ENCODE measurements at regions not wholly inside any gene's neighbourhood (a gene's known extent, or its start where the extent isn't known, plus 50 kb on each side); places are given as distances from the start of the nearest gene placed in this dataset.

DNA sequence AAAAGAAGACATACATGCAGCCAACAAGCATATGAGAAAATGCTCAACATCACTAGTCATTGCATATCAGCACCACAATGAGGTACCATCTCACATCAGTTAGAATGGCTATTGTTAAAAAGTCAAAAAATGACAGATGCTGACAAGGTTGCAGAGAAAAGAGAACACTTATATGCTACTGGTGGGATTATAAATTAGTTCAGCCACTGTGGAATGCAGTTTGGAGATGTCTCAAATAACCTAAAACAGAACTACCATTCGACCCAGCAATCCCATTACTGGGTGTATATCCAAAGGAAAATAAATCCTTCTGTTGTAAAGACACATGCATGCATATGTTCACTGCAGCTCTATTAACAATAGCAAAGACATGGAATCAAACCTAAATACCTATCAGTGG lies 238.4 kb downstream of the KCNC2 start:
- TF ChIP-seq, protein P1, sequence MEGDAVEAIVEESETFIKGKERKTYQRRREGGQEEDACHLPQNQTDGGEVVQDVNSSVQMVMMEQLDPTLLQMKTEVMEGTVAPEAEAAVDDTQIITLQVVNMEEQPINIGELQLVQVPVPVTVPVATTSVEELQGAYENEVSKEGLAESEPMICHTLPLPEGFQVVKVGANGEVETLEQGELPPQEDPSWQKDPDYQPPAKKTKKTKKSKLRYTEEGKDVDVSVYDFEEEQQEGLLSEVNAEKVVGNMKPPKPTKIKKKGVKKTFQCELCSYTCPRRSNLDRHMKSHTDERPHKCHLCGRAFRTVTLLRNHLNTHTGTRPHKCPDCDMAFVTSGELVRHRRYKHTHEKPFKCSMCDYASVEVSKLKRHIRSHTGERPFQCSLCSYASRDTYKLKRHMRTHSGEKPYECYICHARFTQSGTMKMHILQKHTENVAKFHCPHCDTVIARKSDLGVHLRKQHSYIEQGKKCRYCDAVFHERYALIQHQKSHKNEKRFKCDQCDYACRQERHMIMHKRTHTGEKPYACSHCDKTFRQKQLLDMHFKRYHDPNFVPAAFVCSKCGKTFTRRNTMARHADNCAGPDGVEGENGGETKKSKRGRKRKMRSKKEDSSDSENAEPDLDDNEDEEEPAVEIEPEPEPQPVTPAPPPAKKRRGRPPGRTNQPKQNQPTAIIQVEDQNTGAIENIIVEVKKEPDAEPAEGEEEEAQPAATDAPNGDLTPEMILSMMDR (IDR thresholded peaks at IDR 0.05; ENCODE audit: low read depth, low read length), result no peak

GRCh38 chr12:74977832-74978481 lies 231.7 kb downstream of the KCNC2 start:
- H3K27ac ChIP-seq (ENCODE audit: low read depth, low read length), result no peak overlapping the region
- H3K9me3 ChIP-seq (ENCODE audit: control insufficient read depth, insufficient read depth, low read length), result no peaks in the 10 kb centered on the region
- POLR2A ChIA-PET, result no interaction called here
- no peaks in the 10 kb centered on the region for H3K27me3 ChIP-seq (ENCODE audit: control insufficient read depth, insufficient read depth, low read length)
- TF ChIP-seq, protein P1 (IDR thresholded peaks at IDR 0.05; ENCODE audit: low read depth, low read length), result no peak
- CTCF ChIA-PET, result no interaction called here
- no peak for DNase-seq (ENCODE audit: low read depth, low spot score)
- H3K4me3 ChIP-seq (ENCODE audit: low read depth, low read length), result no peak overlapping the region

More for the DNA sequence above, 238.4 kb downstream of the KCNC2 start:
- POLR2A ChIA-PET, result no interaction called here
- DNase-seq (ENCODE audit: low read depth, low spot score), result no peak
- Histone ChIP-seq H3K27ac (ENCODE audit: low read depth, low read length) (no peak overlapping the region), H3K27me3 (ENCODE audit: control insufficient read depth, insufficient read depth, low read length) (no peaks in the 10 kb centered on the region), H3K4me3 (ENCODE audit: low read depth, low read length) (no peak overlapping the region), H3K9me3 (ENCODE audit: control insufficient read depth, insufficient read depth, low read length) (no peaks in the 10 kb centered on the region)
- CTCF ChIA-PET, result no interaction called here

DNA sequence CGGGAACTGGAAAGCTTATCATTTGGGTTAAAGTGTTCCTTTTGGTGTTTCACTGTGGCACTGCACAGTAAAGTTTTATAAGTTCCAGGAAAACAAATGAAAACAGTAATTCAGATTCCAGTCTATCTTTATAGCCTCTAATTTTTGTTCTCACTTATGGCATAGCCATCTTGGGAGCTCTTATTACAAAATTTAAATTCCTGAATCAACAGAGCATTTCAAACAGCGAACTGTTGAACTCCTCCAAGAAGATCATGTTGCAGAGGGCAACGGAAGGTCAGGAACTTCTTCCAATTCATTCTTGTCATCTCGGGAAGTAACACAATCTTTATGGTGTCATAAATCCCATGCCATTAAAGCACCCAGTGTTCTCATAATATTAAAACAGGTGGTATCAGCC lies 229.1 kb downstream of the KCNC2 start:
- DNase-seq (ENCODE audit: low read depth, low spot score), result no peak
- Histone ChIP-seq H3K9me3 (ENCODE audit: control insufficient read depth, insufficient read depth, low read length) (no peaks in the 10 kb centered on the region), H3K27ac (ENCODE audit: low read depth, low read length) (no peak overlapping the region), H3K27me3 (ENCODE audit: control insufficient read depth, insufficient read depth, low read length) (no peaks in the 10 kb centered on the region), H3K4me3 (ENCODE audit: low read depth, low read length) (no peak overlapping the region)
- TF ChIP-seq, protein P1 (IDR thresholded peaks at IDR 0.05; ENCODE audit: low read depth, low read length), result no peak
- ChIA-PET CTCF (no interaction called here), POLR2A (no interaction called here)

- H3K27me3 ChIP-seq (ENCODE audit: control insufficient read depth, insufficient read depth, low read length), result no peaks in the 10 kb centered on the region
- TF ChIP-seq, protein P1 (IDR thresholded peaks at IDR 0.05; ENCODE audit: low read depth, low read length), result no peak
- H3K9me3 ChIP-seq (ENCODE audit: control insufficient read depth, insufficient read depth, low read length), result no peaks in the 10 kb centered on the region
- CTCF ChIA-PET, result interaction anchor here (0.7 kb wide), 1 partner anchor 308 kb away, joined by 4 read pairs; no protein-coding TSS in a partner anchor
- POLR2A ChIA-PET, result no interaction called here
- no peak overlapping the region for H3K27ac ChIP-seq (ENCODE audit: low read depth, low read length)
- no peak for DNase-seq (ENCODE audit: low read depth, low spot score)
- no peak overlapping the region for H3K4me3 ChIP-seq (ENCODE audit: low read depth, low read length)
These were observed 228.1 kb downstream of the KCNC2 start for GRCh38 chr12:74981541-74981940.

DNA sequence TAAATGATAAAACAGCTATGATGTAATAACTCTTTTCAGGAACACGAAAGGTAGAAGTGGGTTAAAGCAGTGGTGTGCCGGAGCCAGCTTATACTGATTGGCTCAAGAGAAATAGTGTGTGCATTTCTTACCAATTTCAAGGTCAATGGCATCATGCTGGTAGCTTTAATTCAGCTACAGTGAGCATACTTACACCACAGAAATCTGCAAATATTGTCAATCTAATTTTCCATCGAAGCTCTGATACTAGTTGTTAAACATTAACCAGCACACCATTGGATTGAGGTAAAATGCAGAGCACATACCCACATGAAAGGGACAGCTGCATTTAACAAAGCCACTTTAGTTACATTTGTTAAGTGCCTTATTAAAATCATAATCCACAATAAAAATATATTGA lies 225.7 kb downstream of the KCNC2 start:
- DNase-seq (ENCODE audit: low read depth, low spot score), result no peak
- ChIA-PET CTCF (no interaction called here), POLR2A (no interaction called here)
- Histone ChIP-seq H3K9me3 (ENCODE audit: control insufficient read depth, insufficient read depth, low read length) (no peaks in the 10 kb centered on the region), H3K27me3 (ENCODE audit: control insufficient read depth, insufficient read depth, low read length) (no peaks in the 10 kb centered on the region), H3K27ac (ENCODE audit: low read depth, low read length) (no peak overlapping the region), H3K4me3 (ENCODE audit: low read depth, low read length) (no peak overlapping the region)
- TF ChIP-seq, protein P1 (IDR thresholded peaks at IDR 0.05; ENCODE audit: low read depth, low read length), result no peak
